ENCODE measurements at regions not wholly inside any gene's neighbourhood (a gene's known extent, or its start where the extent isn't known, plus 50 kb on each side); places are given as distances from the start of the nearest gene placed in this dataset.

- Histone ChIP-seq H3K4me2 (no peak overlapping the region), H3K27me3 (ENCODE audit: insufficient read depth, low read depth) (no peaks in the 10 kb centered on the region), H3K9ac (no peak overlapping the region), H4K20me1 (ENCODE audit: insufficient read depth) (no peaks in the 10 kb centered on the region), H2AFZ (ENCODE audit: low read depth) (no peak overlapping the region), H3K4me1 (ENCODE audit: low read depth, poor library complexity, severe bottlenecking) (no peaks in the 10 kb centered on the region), H3K4me3 (IDR thresholded peaks at IDR 0.05; ENCODE audit: insufficient read depth, low read depth, low read length) (no peak overlapping the region), H3K36me3 (ENCODE audit: insufficient read depth) (no peaks in the 10 kb centered on the region), H3K27ac (no peak overlapping the region), H3K79me2 (ENCODE audit: insufficient read depth, low read depth) (no peaks in the 10 kb centered on the region)
- TF ChIP-seq CTCF (conservative IDR thresholded peaks at IDR 0.05; ENCODE audit: low read depth, low read length), result no peak
Observed at GRCh38 chr2:120805602-120806001, 69.9 kb downstream of the GLI2 start.

GRCh38 chr2:120807751-120808150, 72.1 kb downstream of the GLI2 start:
- H3K4me2 ChIP-seq, result no peak overlapping the region
- H4K20me1 ChIP-seq (ENCODE audit: insufficient read depth), result no peaks in the 10 kb centered on the region
- H3K9ac ChIP-seq, result no peak overlapping the region
- H3K79me2 ChIP-seq (ENCODE audit: insufficient read depth, low read depth), result no peaks in the 10 kb centered on the region
- H3K4me1 ChIP-seq (ENCODE audit: low read depth, poor library complexity, severe bottlenecking), result no peaks in the 10 kb centered on the region
- H3K27ac ChIP-seq, result no peak overlapping the region
- H3K27me3 ChIP-seq (ENCODE audit: insufficient read depth, low read depth), result no peaks in the 10 kb centered on the region
- no peaks in the 10 kb centered on the region for H3K36me3 ChIP-seq (ENCODE audit: insufficient read depth)
- no peak for TF ChIP-seq CTCF (conservative IDR thresholded peaks at IDR 0.05; ENCODE audit: low read depth, low read length)
- no peak overlapping the region for H3K4me3 ChIP-seq (IDR thresholded peaks at IDR 0.05; ENCODE audit: insufficient read depth, low read depth, low read length)
- no peak overlapping the region for H2AFZ ChIP-seq (ENCODE audit: low read depth)

DNA sequence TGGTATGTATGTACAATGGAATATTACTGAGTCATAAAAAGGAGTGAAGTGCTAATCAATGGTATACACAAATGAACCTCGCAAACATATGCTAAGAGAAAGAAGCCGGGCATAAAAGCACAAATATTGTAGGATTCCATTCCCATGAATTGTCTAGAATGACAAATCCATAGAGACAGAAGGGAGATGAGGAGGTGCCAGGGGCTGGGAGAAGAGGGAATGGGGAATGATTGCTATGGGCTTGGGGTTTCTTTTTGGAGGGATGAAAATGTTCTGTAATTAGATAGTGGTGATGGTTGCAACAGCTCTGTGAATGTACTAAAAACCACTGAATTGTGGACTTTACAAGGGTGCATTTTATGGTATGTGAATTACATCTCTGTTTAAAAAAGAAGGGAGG, 73.5 kb downstream of the GLI2 start:
- no peaks in the 10 kb centered on the region for H3K27me3 ChIP-seq (ENCODE audit: insufficient read depth, low read depth)
- H3K4me2 ChIP-seq, result no peak overlapping the region

DNA sequence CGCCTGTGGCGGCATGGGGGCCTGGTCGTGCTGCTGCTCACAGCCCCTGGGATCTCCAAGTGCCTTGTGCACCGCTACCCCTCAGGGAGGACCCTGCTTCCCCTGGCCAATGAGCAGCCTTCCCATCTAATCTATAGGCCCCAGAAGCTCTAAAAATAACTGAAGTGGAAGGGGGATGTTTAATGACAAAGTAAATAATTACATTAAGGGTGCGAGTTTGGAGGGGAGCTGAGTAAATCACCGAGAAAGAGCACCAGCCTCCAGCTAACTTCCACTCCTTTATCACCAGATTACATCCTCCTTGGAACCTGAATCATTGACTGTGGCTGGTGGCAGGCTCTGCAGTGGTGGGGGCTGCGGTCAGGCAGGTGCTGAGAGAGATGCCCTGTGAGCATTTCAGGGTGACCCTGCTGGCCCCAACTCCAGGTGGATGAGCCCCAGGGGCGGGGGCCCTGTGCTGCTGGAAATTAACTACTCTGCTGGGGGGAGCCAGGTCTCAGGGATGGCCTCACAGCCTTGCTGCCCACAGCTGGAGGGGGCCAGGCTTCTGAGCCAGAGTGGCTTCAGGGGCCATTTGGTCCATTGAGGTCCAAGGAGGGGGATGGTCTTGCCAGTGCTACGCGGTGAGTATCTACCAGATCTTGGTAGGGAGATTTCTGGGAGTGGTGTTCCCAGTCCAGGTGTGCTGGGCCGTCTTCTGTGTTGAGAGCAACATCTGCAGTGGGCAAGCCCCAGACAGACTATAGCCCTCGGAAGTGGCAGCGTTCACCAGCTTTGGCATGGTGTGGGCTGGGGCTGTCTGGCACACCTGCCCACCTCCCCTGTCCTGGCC, 74.2 kb downstream of the GLI2 start:
- H3K36me3 ChIP-seq (ENCODE audit: insufficient read depth), result no peaks in the 10 kb centered on the region
- H3K4me2 ChIP-seq, result no peak overlapping the region
- H3K79me2 ChIP-seq (ENCODE audit: insufficient read depth, low read depth), result no peaks in the 10 kb centered on the region
- no peaks in the 10 kb centered on the region for H4K20me1 ChIP-seq (ENCODE audit: insufficient read depth)
- H3K9ac ChIP-seq, result no peak overlapping the region
- H3K4me1 ChIP-seq (ENCODE audit: low read depth, poor library complexity, severe bottlenecking), result no peaks in the 10 kb centered on the region
- no peak overlapping the region for H3K4me3 ChIP-seq (IDR thresholded peaks at IDR 0.05; ENCODE audit: insufficient read depth, low read depth, low read length)
- no peaks in the 10 kb centered on the region for H3K27me3 ChIP-seq (ENCODE audit: insufficient read depth, low read depth)
- H2AFZ ChIP-seq (ENCODE audit: low read depth), result no peak overlapping the region
- H3K27ac ChIP-seq, result no peak overlapping the region
- no peak for TF ChIP-seq CTCF (conservative IDR thresholded peaks at IDR 0.05; ENCODE audit: low read depth, low read length)

More for the DNA sequence above, 73.5 kb downstream of the GLI2 start:
- H3K36me3 ChIP-seq (ENCODE audit: insufficient read depth), result no peaks in the 10 kb centered on the region
- no peak overlapping the region for H3K9ac ChIP-seq
- H3K27ac ChIP-seq, result no peak overlapping the region
- TF ChIP-seq CTCF (conservative IDR thresholded peaks at IDR 0.05; ENCODE audit: low read depth, low read length), result no peak
- no peaks in the 10 kb centered on the region for H3K4me1 ChIP-seq (ENCODE audit: low read depth, poor library complexity, severe bottlenecking)
- H3K79me2 ChIP-seq (ENCODE audit: insufficient read depth, low read depth), result no peaks in the 10 kb centered on the region
- H4K20me1 ChIP-seq (ENCODE audit: insufficient read depth), result no peaks in the 10 kb centered on the region
- H3K4me3 ChIP-seq (IDR thresholded peaks at IDR 0.05; ENCODE audit: insufficient read depth, low read depth, low read length), result no peak overlapping the region
- H2AFZ ChIP-seq (ENCODE audit: low read depth), result no peak overlapping the region

All from KMS-11 (cell line).